ENCODE measurements at regions not wholly inside any gene's neighbourhood (a gene's known extent, or its start where the extent isn't known, plus 50 kb on each side); places are given as distances from the start of the nearest gene placed in this dataset.

GRCh38 chr4:17276776-17277175, 235.1 kb downstream of the QDPR start:
- no peak for TF ChIP-seq EZH2phosphoT487 (IDR thresholded peaks at IDR 0.05; ENCODE audit: insufficient read depth, low read depth)
- no peak for TF ChIP-seq EZH2 (IDR thresholded peaks at IDR 0.05; ENCODE audit: insufficient read depth, poor library complexity, severe bottlenecking)
- no peaks in the 10 kb centered on the region for H3K79me2 ChIP-seq (ENCODE audit: insufficient read depth)
- H3F3A ChIP-seq (ENCODE audit: insufficient read depth) = no peaks in the 10 kb centered on the region
- H3K9me2 ChIP-seq (ENCODE audit: insufficient read depth) = no peaks in the 10 kb centered on the region
- in situ Hi-C loops (cut with MboI) = no loop called here
- no peaks in the 10 kb centered on the region for H3K9me3 ChIP-seq (ENCODE audit: low read depth)
- H3K36me3 ChIP-seq (ENCODE audit: low read depth) = no peaks in the 10 kb centered on the region
- peak overlapping the region; percentile 11; the same call in 1 of the 2 replicates for H3K4me3 ChIP-seq
- H2AFZ ChIP-seq = peak overlapping the region; percentile 93
- no peaks in the 10 kb centered on the region for H3K27me3 ChIP-seq (replicated peaks; ENCODE audit: insufficient read depth)
- peak overlapping the region; percentile 29; the same call in 1 of the 2 replicates for H3K9ac ChIP-seq
- peak; percentile 59 for DNase-seq
- H3K4me2 ChIP-seq (ENCODE audit: unreplicated experiment) = peak overlapping the region; percentile 51
- H4K20me1 ChIP-seq (ENCODE audit: insufficient read depth) = no peaks in the 10 kb centered on the region
- H3K27ac ChIP-seq = no peak overlapping the region
- H3K4me1 ChIP-seq (ENCODE audit: insufficient read depth) = peaks cover 16% of the 10 kb centered on the region
- 11 to 12% methylated on average over 6 of the region's 6 CpGs for WGBS, 2 experiments (ENCODE audit: low coverage in 1 of 2, low lambda C conversion rate in 2 of 2, missing lambda C conversion rate in 2 of 2)

GRCh38 chr4:17275836-17276235, 236.1 kb downstream of the QDPR start:
- Histone ChIP-seq H3K4me2 (ENCODE audit: unreplicated experiment) (no peak overlapping the region), H3K27me3 (replicated peaks; ENCODE audit: insufficient read depth) (no peaks in the 10 kb centered on the region), H3F3A (ENCODE audit: insufficient read depth) (no peaks in the 10 kb centered on the region), H3K9ac (no peak overlapping the region), H2AFZ (no peak overlapping the region), H3K27ac (no peak overlapping the region), H4K20me1 (ENCODE audit: insufficient read depth) (no peaks in the 10 kb centered on the region), H3K9me2 (ENCODE audit: insufficient read depth) (no peaks in the 10 kb centered on the region), H3K4me1 (ENCODE audit: insufficient read depth) (peaks cover 16% of the 10 kb centered on the region), H3K36me3 (ENCODE audit: low read depth) (no peaks in the 10 kb centered on the region), H3K4me3 (no peak overlapping the region), H3K9me3 (ENCODE audit: low read depth) (no peaks in the 10 kb centered on the region), H3K79me2 (ENCODE audit: insufficient read depth) (no peaks in the 10 kb centered on the region)
- peak; percentile 9 for DNase-seq
- 80 to 81% methylated on average over 3 of the region's 3 CpGs for WGBS, 2 experiments (ENCODE audit: low coverage in 1 of 2, low lambda C conversion rate in 2 of 2, missing lambda C conversion rate in 2 of 2)
- no peak for TF ChIP-seq EZH2 (IDR thresholded peaks at IDR 0.05; ENCODE audit: insufficient read depth, poor library complexity, severe bottlenecking)
- TF ChIP-seq EZH2phosphoT487 (IDR thresholded peaks at IDR 0.05; ENCODE audit: insufficient read depth, low read depth) = no peak
- in situ Hi-C loops (cut with MboI) = no loop called here

DNA sequence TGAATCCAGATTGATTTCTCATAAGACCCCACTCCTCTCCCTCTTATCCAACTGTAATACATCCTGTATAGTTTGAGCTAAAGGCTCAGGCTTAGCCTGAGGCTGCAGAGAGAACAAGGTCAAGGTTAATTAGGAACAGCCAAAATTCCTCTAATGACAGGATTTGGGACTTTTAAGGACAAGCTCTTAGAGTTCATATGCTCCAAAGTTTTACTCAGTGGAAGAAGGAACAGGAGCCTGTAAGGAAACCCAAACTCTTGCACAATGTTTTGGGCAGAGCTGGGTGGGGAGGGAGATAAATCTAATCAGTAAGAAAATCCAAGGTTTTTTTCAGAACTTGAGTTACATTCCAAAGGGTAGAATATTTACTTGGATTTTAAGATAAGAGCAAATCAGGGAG, 238.8 kb downstream of the QDPR start:
- Histone ChIP-seq H3K4me2 (ENCODE audit: unreplicated experiment) (no peak overlapping the region), H3K27ac (no peak overlapping the region), H3K9me3 (ENCODE audit: low read depth) (no peaks in the 10 kb centered on the region), H3K4me3 (no peak overlapping the region), H3K4me1 (ENCODE audit: insufficient read depth) (peaks cover 16% of the 10 kb centered on the region), H3F3A (ENCODE audit: insufficient read depth) (no peaks in the 10 kb centered on the region), H4K20me1 (ENCODE audit: insufficient read depth) (no peaks in the 10 kb centered on the region), H3K27me3 (replicated peaks; ENCODE audit: insufficient read depth) (no peaks in the 10 kb centered on the region), H3K36me3 (ENCODE audit: low read depth) (no peaks in the 10 kb centered on the region), H3K9ac (no peak overlapping the region), H3K9me2 (ENCODE audit: insufficient read depth) (no peaks in the 10 kb centered on the region), H2AFZ (no peak overlapping the region), H3K79me2 (ENCODE audit: insufficient read depth) (no peaks in the 10 kb centered on the region)
- in situ Hi-C loops (cut with MboI) = no loop called here
- no peak for DNase-seq
- TF ChIP-seq EZH2 (IDR thresholded peaks at IDR 0.05; ENCODE audit: insufficient read depth, poor library complexity, severe bottlenecking) (no peak), EZH2phosphoT487 (IDR thresholded peaks at IDR 0.05; ENCODE audit: insufficient read depth, low read depth) (no peak)

DNA sequence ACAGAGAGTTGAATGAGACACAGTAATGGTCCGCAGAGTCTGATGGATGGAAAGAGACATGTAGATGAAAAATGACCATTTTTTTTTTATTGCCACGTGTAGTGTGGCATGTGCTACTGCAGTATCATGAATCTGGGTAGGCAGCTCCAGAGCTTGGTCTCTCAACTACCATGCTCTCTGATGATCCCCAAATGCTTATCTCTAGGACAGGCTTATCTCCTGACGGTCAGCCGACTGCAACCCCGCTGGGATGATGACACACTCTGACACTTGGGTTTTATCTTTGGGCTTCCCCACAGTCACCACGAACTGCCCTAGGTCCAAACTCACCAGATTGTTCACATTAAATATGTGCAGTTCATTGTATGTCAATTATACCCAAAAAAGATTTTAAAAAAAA, 239.7 kb downstream of the QDPR start:
- no peak for TF ChIP-seq EZH2 (IDR thresholded peaks at IDR 0.05; ENCODE audit: insufficient read depth, poor library complexity, severe bottlenecking)
- no peak for TF ChIP-seq EZH2phosphoT487 (IDR thresholded peaks at IDR 0.05; ENCODE audit: insufficient read depth, low read depth)

DNA sequence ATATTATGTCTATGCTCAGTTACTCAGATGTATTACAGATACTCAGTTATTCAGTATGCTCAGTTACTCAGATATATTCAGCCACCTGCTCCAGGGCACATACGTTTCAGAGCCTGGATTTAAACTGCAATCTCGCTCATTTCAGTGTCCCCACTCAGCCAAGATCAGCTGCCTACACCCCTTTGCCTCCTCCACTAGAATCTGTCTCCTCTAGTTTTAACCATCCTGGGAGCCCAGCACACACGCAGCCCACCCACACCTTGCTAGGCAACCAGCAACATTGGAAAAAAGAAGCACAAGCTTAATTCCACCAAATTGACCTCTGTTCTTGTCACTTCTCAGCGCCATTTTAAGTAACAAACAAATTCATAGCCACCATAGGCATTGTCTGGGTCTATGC, 246.2 kb downstream of the QDPR start:
- Histone ChIP-seq H4K20me1 (ENCODE audit: insufficient read depth) (no peaks in the 10 kb centered on the region), H3K9ac (no peak overlapping the region), H3K79me2 (ENCODE audit: insufficient read depth) (no peaks in the 10 kb centered on the region), H3K27ac (no peak overlapping the region), H3K4me1 (ENCODE audit: insufficient read depth) (no peaks in the 10 kb centered on the region), H3K4me3 (no peak overlapping the region), H3K4me2 (ENCODE audit: unreplicated experiment) (no peak overlapping the region), H3K36me3 (ENCODE audit: low read depth) (no peaks in the 10 kb centered on the region), H3K9me2 (ENCODE audit: insufficient read depth) (no peaks in the 10 kb centered on the region), H3K9me3 (ENCODE audit: low read depth) (no peaks in the 10 kb centered on the region), H2AFZ (no peak overlapping the region), H3K27me3 (replicated peaks; ENCODE audit: insufficient read depth) (no peaks in the 10 kb centered on the region), H3F3A (ENCODE audit: insufficient read depth) (no peaks in the 10 kb centered on the region)
- WGBS, 2 experiments (ENCODE audit: low coverage in 1 of 2, low lambda C conversion rate in 2 of 2, missing lambda C conversion rate in 2 of 2) = 73 to 78% methylated on average over 4 of the region's 4 CpGs
- in situ Hi-C loops (cut with MboI) = no loop called here
- DNase-seq = no peak
- no peak for TF ChIP-seq EZH2phosphoT487 (IDR thresholded peaks at IDR 0.05; ENCODE audit: insufficient read depth, low read depth)
- no peak for TF ChIP-seq EZH2 (IDR thresholded peaks at IDR 0.05; ENCODE audit: insufficient read depth, poor library complexity, severe bottlenecking)

More for the DNA sequence above, 239.7 kb downstream of the QDPR start:
- Histone ChIP-seq H3F3A (ENCODE audit: insufficient read depth) (no peaks in the 10 kb centered on the region), H4K20me1 (ENCODE audit: insufficient read depth) (no peaks in the 10 kb centered on the region), H2AFZ (no peak overlapping the region), H3K79me2 (ENCODE audit: insufficient read depth) (no peaks in the 10 kb centered on the region), H3K4me2 (ENCODE audit: unreplicated experiment) (no peak overlapping the region), H3K36me3 (ENCODE audit: low read depth) (no peaks in the 10 kb centered on the region), H3K4me3 (no peak overlapping the region), H3K27me3 (replicated peaks; ENCODE audit: insufficient read depth) (no peaks in the 10 kb centered on the region), H3K27ac (no peak overlapping the region), H3K9ac (no peak overlapping the region), H3K9me2 (ENCODE audit: insufficient read depth) (no peaks in the 10 kb centered on the region), H3K4me1 (ENCODE audit: insufficient read depth) (peaks cover 15% of the 10 kb centered on the region), H3K9me3 (ENCODE audit: low read depth) (no peaks in the 10 kb centered on the region)
- in situ Hi-C loops (cut with MboI) = no loop called here
- DNase-seq = no peak
- WGBS, 2 experiments (ENCODE audit: low coverage in 1 of 2, low lambda C conversion rate in 2 of 2, missing lambda C conversion rate in 2 of 2) = 78 to 81% methylated on average over 6 of the region's 6 CpGs
